ENCODE measurements at regions not wholly inside any gene's neighbourhood (a gene's known extent, or its start where the extent isn't known, plus 50 kb on each side); places are given as distances from the start of the nearest gene placed in this dataset.

- no peaks in the 10 kb centered on the region for H3K27me3 ChIP-seq (replicated peaks in 1 of 4; ENCODE audit: control extremely low read depth in 1 of 4, control insufficient read depth in 3 of 4, insufficient read depth in 4 of 4, low read length in 3 of 4)
- ChIA-PET POLR2A (no interaction called here), CTCF (no interaction called here)
- no CpG with 5 or more reads among the region's 5 CpGs for WGBS (ENCODE audit: insufficient coverage)
- H3K4me1 ChIP-seq (ENCODE audit: control insufficient read depth in 2 of 2, insufficient read depth in 2 of 2, low read length in 2 of 2): no peaks in the 10 kb centered on the region
- intact Hi-C loops (cut with micrococcal nuclease): no loop called here
- no peaks in the 10 kb centered on the region for H3K36me3 ChIP-seq (replicated peaks in 1 of 2; ENCODE audit: control extremely low read depth in 1 of 2, control insufficient read depth in 1 of 2, extremely low read depth in 1 of 2, insufficient read depth in 2 of 2, low read length in 1 of 2)
- Mint-ChIP-seq H3K4me1 (no peaks in the 10 kb centered on the region), H3K27me3 (no peaks in the 10 kb centered on the region), H3K4me3 (no peak overlapping the region), H3K9me3 (ENCODE audit: insufficient read depth) (no peaks in the 10 kb centered on the region), H3K27ac (no peak overlapping the region)
- no peak overlapping the region for H3K4me2 ChIP-seq (replicated peaks; ENCODE audit: low read depth, low read length, poor library complexity, severe bottlenecking)
- DNase-seq: no peak
- no peak for TF ChIP-seq CTCF (IDR thresholded peaks at IDR 0.05)
- TF ChIP-seq EZH2 (IDR thresholded peaks at IDR 0.05; ENCODE audit: borderline replicate concordance, insufficient read depth, low read depth, low read length, poor library complexity, severe bottlenecking): no peak
- ATAC-seq (ENCODE audit: low read depth): no peak
- H3K9me3 ChIP-seq (ENCODE audit: control extremely low read depth in 1 of 3, control insufficient read depth in 2 of 3, insufficient read depth in 1 of 3, low read length in 2 of 3): no peaks in the 10 kb centered on the region
- H3K4me3 ChIP-seq (ENCODE audit: control extremely low read depth in 1 of 5, extremely low read depth in 1 of 5, insufficient read depth in 1 of 5, low read depth in 2 of 5, low read length in 4 of 5): no peak overlapping the region
- H4K20me1 ChIP-seq (ENCODE audit: control insufficient read depth, insufficient read depth, low read length, poor library complexity, severe bottlenecking): no peaks in the 10 kb centered on the region
- H3K79me2 ChIP-seq (ENCODE audit: control insufficient read depth, insufficient read depth, low read length): no peaks in the 10 kb centered on the region
- H3K27ac ChIP-seq (ENCODE audit: low read length in 2 of 2): no peak overlapping the region
- no peak overlapping the region for H3K9ac ChIP-seq (ENCODE audit: low read length)
- H2AFZ ChIP-seq (ENCODE audit: insufficient read depth, low read depth, low read length, poor library complexity, severe bottlenecking): no peak overlapping the region
Measured at GRCh38 chr14:26773906-26774593, 176.2 kb upstream of the NOVA1 start.

GRCh38 chr14:26775765-26776563, 178.1 kb upstream of the NOVA1 start:
- no peaks in the 10 kb centered on the region for H3K27me3 Mint-ChIP-seq
- TF ChIP-seq EZH2 (IDR thresholded peaks at IDR 0.05; ENCODE audit: borderline replicate concordance, insufficient read depth, low read depth, low read length, poor library complexity, severe bottlenecking) (no peak), CTCF (IDR thresholded peaks at IDR 0.05) (no peak)
- Histone ChIP-seq H3K4me3 (ENCODE audit: control extremely low read depth in 1 of 5, extremely low read depth in 1 of 5, insufficient read depth in 1 of 5, low read depth in 2 of 5, low read length in 4 of 5) (no peak overlapping the region), H3K9ac (ENCODE audit: low read length) (no peak overlapping the region), H3K9me3 (ENCODE audit: control extremely low read depth in 1 of 3, control insufficient read depth in 2 of 3, insufficient read depth in 1 of 3, low read length in 2 of 3) (no peaks in the 10 kb centered on the region), H3K27ac (ENCODE audit: low read length in 2 of 2) (no peak overlapping the region), H3K4me1 (ENCODE audit: control insufficient read depth in 2 of 2, insufficient read depth in 2 of 2, low read length in 2 of 2) (no peaks in the 10 kb centered on the region), H3K4me2 (replicated peaks; ENCODE audit: low read depth, low read length, poor library complexity, severe bottlenecking) (no peak overlapping the region), H4K20me1 (ENCODE audit: control insufficient read depth, insufficient read depth, low read length, poor library complexity, severe bottlenecking) (no peaks in the 10 kb centered on the region), H3K79me2 (ENCODE audit: control insufficient read depth, insufficient read depth, low read length) (no peaks in the 10 kb centered on the region), H2AFZ (ENCODE audit: insufficient read depth, low read depth, low read length, poor library complexity, severe bottlenecking) (no peak overlapping the region), H3K27me3 (replicated peaks in 1 of 4; ENCODE audit: control extremely low read depth in 1 of 4, control insufficient read depth in 3 of 4, insufficient read depth in 4 of 4, low read length in 3 of 4) (no peaks in the 10 kb centered on the region), H3K36me3 (replicated peaks in 1 of 2; ENCODE audit: control extremely low read depth in 1 of 2, control insufficient read depth in 1 of 2, extremely low read depth in 1 of 2, insufficient read depth in 2 of 2, low read length in 1 of 2) (no peaks in the 10 kb centered on the region)
- POLR2A ChIA-PET: no interaction called here
- no peaks in the 10 kb centered on the region for H3K4me1 Mint-ChIP-seq
- no peak overlapping the region for H3K4me3 Mint-ChIP-seq
- CTCF ChIA-PET: no interaction called here
- intact Hi-C loops (cut with micrococcal nuclease): no loop called here
- 80% methylated on average over 1 of the region's 5 CpGs for WGBS (ENCODE audit: insufficient coverage)
- ATAC-seq (ENCODE audit: low read depth): no peak
- no peak overlapping the region for H3K27ac Mint-ChIP-seq
- DNase-seq: no peak
- H3K9me3 Mint-ChIP-seq (ENCODE audit: insufficient read depth): no peaks in the 10 kb centered on the region
